Stimulated activated CD4-positive, alpha-beta T cell treated with anti-CD3 and anti-CD28 coated beads, Interleukin-4, amount 100 ng/mL, for 4 hours (primary cell): ENCODE measurements at regions not wholly inside any gene's neighbourhood (a gene's known extent, or its start where the extent isn't known, plus 50 kb on each side); places are given as distances from the start of the nearest gene placed in this dataset.
"Not testable (repeated sequence)": the region's sequence is repeated elsewhere in the genome, so short reads cannot be mapped to it uniquely, and the experiment has no call there.

ENCODE experiments used
- DNase-seq, 2 experiments: peaks; one replicate each; pipeline ENCODE4 v3.0.0-alpha.2; 2020

GRCh38 chr6:113697632-113698410, 159.3 kb upstream of the MARCKS start:
- DNase-seq = no peak

DNA sequence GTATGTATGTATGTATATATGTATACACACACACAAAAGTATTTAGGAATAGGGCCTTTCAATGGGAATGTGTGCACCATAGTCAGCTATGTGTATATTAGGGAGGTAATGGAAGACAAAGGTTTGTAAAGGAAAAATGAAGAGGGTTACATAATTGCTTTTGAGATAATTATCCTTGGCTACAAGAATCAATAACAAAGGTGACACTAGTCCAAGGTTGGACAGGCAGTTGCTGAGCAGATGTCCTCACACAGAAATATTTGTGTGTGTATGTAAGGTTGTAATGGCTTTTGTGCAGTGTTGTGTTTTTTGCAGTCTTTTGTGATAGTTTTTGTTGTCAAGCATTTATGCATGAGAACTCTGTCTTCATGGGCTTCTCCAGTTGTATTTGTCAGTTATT, 157.9 kb upstream of the MARCKS start:
- DNase-seq = no peak

DNA sequence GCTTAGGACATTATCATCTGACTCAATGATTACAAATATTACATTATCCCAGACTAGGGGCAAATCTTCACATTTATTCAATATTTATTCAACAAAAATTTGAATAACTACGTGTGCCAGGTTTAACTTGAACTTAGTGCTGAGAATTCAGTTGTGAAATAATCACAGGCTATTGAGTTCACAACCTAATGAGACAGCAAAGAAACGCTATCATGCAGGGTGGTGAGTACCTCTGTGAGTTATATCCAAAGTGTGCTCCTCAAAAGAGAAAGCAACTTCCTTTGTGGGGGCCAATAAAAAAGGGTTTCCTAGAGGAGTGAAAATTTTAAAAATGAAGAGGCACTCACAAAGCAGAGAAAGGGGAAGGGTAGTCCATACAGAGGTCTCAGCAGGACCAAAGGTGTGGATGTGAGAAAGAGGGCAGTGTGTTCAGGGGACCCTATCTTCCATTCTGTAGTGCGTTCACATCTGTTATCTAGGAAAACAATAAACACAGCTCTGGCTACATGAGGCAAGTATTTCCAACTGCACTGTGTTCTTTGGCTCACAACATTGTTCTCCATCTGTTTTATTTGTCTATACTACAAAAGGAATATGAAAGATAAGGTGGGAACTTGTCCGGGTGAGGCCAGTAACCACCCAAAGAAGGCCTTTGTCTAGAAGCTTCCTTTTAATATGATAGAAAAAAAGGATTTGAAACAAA, 155.4 kb upstream of the MARCKS start:
- DNase-seq = no peak

GRCh38 chr6:113707194-113707593, 150.0 kb upstream of the MARCKS start:
- no peak for DNase-seq

DNA sequence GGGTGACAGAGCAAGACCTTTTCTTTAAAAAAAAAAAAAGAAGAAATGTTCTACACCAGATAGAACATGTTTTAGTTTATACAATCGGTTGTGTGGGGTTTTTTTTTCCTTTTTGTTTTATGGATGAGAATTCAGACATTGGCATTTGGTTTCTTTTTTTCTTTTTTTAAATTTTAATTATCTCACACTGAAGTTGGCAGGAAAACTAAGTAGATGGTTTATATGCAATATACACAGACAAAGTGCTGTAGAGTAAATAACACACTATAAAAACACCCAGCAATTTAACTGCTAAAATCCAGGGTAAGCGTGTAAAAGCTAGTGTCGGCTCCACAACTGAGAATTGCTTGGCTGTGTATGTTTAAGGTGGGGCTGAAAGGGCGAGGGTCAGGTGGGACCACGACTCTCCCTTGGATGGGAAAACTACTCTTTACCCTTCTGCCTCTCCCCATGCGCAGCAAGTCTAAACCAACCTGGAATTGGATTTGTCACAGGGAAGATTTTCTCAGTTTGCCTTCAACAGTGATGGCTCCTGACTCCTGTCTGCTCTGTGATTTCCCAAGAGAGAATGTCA, 147.1 kb upstream of the MARCKS start:
- DNase-seq = no peak

- no peak for DNase-seq
These were observed 143.5 kb upstream of the MARCKS start for GRCh38 chr6:113713665-113714064.

DNA sequence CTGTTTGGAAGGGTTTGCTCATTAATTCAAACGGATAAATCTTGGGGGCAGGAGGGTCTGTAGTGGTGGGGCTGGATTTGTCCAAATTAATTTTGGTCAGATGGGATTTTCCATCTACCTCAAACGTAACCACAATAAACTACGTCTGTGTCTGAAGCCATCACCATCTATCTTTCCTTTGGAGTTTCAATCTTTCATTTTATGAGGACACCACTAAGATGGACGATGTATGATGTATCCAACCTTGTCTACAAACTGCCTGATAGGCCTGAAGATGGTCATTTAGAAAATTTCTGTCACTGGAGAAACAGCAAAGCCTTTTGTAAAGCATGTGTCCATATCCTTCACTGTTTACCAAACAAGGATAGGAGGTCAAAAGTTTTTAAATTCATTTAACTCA, 138.6 kb upstream of the MARCKS start:
- no peak for DNase-seq

DNA sequence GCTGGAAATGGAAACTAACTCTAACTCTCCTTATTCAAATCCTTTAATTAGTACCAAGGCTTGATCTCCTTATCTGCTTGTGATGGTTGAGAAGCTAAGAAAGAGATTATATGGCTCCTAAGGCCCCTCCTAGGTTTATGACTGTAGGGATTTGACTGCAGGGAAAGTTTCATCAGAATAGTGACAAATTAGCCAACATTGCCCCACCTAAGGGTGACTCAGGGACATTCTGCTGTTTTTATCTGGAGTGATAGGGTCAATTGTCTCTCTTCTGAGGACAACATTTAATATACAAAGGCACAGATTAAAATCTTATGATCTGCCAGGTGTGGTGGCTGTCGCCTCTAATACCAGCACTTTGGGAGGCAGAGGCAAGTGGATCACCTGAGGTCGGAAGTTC, 138.1 kb upstream of the MARCKS start:
- no peak for DNase-seq

- no peak for DNase-seq
These were observed 137.6 kb upstream of the MARCKS start for GRCh38 chr6:113719545-113719944.

DNA sequence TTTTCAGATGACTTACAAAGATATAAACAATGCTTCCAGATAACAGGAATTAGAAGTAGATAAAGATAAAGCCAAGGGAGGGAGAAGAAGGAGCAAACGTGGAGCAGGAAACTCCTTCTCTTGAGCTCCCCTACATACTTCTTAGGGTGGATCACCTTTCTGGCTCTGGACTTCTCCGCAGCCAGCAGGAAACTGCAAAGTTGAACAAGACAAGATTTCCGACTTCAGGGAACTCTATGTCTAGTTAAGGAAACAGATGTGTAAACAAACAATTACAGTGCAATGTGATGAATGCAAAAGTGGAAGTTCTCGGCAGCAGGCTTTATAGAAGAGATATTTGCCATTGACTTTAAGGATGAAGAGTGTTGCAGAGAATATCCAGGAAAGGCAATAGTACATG, 134.0 kb upstream of the MARCKS start:
- no peak for DNase-seq

DNA sequence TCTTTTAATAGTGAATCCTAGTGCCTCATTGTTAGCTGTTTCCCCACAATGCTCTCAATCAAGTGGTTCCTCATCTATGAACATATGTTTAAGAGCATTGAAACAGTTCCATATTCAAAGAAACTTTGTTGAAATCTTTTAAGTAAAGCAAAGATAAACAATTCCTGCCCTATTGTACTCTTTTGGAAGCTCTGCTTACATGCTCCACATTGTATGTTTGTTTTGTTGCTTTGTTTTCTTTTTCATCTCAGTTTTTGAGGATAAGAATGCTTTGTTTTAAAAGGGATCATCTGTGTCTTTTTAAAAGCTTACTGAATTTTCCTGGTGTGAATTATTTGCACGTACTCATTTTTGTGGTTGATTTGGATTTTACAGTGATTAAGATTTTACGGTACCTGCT, 132.2 kb upstream of the MARCKS start:
- DNase-seq = not testable (repeated sequence)

DNA sequence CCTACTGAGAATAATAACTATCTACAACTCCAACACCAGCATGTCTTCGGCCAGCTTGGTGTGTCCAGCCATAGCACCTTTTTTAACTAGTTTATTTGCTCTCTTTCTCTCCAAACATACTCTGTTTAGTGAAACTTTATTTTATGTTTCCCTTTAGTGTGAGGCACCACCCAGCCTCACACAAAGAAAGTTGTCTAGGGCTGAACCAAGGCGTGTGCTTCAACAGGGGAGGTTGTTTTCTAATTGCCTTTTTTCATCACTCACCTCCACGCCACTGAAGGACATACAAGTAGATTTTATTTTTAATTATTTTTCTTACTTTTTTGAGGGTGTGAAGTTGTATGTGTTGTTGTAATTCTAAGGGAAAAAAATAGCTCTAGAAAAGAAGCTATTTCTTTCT, 125.6 kb upstream of the MARCKS start:
- DNase-seq = no peak

- no peak for DNase-seq
These were observed 124.7 kb upstream of the MARCKS start for GRCh38 chr6:113732384-113732966.

DNA sequence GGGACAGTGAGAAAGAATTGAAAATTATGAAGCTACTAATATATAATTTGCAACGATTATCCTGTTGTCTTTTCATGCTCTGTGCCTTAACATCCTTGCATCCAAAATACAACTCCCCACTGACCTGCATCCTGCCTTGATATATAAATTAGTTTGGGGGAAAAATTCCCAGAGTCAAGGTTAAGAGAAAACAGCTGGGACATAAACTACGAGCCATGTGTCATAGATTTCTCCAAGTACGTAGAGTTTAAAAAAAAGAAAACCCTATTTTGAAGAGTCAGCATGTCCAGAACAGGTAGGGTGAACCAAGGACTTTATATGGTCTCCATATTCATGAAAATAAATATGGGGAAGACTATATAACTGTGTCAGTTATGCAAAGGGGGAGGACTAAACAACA, 123.8 kb upstream of the MARCKS start:
- no peak for DNase-seq

GRCh38 chr6:113734982-113735381, 122.2 kb upstream of the MARCKS start:
- no peak for DNase-seq

DNA sequence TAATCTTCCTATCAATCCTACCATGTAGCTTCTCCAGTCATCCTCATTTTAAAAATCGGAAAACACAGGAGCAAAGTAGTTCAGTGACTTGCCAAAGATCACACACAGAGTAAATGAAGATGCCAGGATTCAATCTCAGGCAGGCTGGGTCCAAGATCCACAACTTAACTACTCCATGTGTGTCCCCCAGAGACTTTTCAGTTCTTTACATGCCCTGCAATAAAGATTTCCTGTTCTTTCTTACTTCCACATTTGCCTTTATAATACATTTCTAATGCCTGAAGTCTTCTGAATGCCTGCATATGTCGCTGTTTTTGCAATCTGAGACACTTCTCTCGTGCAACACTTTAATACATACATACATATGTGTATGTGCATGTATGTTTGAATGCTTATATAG, 121.7 kb upstream of the MARCKS start:
- no peak for DNase-seq

GRCh38 chr6:113736978-113737377, 120.2 kb upstream of the MARCKS start:
- DNase-seq = no peak

- DNase-seq = no peak
These were observed 118.0 kb upstream of the MARCKS start for GRCh38 chr6:113739041-113739655.

- no peak for DNase-seq
These were observed 115.5 kb upstream of the MARCKS start for GRCh38 chr6:113741651-113742050.

GRCh38 chr6:113742342-113742741, 114.8 kb upstream of the MARCKS start:
- DNase-seq = no peak

DNA sequence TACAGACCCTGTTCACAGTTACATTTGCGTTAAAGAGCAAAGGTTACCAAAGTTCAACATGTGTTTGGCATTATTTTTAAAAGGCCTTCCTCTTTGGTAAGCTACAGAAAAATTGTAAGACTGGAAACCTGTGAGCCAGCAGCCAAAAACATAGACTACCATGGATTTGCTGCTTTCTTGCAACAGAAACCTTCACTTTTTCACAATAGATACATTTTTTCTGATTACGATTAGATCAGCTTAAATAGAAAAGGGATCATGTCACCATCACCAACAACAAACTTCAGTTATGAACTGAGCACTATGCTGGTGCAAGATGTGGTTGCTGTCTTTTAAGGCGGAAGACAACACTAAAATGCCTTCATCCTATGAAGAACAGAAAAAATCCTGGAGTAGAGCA, 112.3 kb upstream of the MARCKS start:
- no peak for DNase-seq

DNA sequence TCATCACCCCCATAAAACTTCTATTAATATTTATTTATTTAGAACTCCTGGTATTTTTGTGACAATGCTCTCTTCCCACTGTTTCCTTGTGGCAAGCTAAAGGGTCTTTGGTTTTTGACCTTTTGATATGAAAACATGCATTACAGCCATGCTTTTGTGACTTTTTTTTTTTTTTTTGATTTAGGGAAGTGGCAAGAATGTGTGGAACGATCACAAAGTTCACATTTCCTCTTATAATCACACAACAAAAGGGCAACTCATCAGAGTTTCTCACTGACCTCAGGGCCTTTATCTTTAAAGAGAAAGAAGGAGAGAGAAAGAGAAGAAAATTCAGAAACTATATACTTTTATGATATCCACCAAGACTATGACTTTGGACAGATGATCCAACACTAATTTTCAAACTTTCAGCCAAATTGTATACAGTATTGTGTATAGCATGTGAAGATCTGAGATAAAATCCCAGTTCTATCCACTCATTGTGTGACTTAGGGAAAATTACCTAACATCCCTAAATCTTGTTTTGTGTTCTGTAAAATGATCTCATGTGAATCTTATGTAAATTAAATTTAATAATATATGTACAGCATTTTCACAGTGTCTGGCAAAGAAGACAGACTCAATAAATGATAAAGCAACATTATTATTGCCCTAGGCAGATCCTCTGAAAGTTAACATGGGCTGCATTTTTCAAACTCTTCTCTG, 106.8 kb upstream of the MARCKS start:
- DNase-seq = no peak

GRCh38 chr6:113754291-113754690, 102.9 kb upstream of the MARCKS start:
- DNase-seq = no peak
